Gastrocnemius medialis (tissue), 4 donors: ENCODE measurements at regions not wholly inside any gene's neighbourhood (a gene's known extent, or its start where the extent isn't known, plus 50 kb on each side); places are given as distances from the start of the nearest gene placed in this dataset.

Source experiments
- POLR2A ChIP-seq, 2 donors: fragments of 450-650 bp; IDR thresholded peaks; one replicate each; pipeline ENCODE4 v1.6.1; 2017; ENCODE audit warnings: antibody characterized with exemption in 2 of 2, mild to moderate bottlenecking in 2 of 2, moderate library complexity in 2 of 2
- TF ChIP-seq, protein P1 (sequence below), 5 experiments: fragments of 450-650 bp in 3 of 5; fragments of 200-600 bp in 2 of 5; sonication (generic) in 2 of 5; IDR thresholded peaks in 4 of 5; conservative IDR thresholded peaks in 1 of 5; 1 replicate in 4 of 5; 2 replicates in 1 of 5; pipeline ENCODE4 v1.5.1; 2016 to 2019; ENCODE audit warnings: antibody characterized with exemption in 5 of 5, mild to moderate bottlenecking in 3 of 5, moderate library complexity in 3 of 5

DNA sequence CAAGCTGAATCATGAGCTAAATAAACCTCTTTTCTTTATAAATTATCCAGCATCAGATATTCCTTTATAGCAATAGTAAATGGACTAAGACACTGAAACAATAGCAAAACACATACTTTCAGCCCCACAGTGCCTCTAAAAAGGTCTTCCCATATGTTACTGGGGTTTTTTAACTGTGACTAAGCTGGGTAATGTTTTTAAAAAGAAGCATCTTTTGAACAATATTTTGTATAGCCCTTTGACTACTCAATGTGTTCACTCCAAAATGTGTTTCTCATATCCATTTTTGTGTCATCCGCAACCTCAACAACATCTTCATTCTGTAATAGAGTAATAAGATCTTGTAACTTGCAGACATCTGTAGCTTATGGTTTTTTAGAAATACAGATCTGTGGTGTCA is 218.7 kb upstream of the S100G start:
- TF ChIP-seq, protein P1, sequence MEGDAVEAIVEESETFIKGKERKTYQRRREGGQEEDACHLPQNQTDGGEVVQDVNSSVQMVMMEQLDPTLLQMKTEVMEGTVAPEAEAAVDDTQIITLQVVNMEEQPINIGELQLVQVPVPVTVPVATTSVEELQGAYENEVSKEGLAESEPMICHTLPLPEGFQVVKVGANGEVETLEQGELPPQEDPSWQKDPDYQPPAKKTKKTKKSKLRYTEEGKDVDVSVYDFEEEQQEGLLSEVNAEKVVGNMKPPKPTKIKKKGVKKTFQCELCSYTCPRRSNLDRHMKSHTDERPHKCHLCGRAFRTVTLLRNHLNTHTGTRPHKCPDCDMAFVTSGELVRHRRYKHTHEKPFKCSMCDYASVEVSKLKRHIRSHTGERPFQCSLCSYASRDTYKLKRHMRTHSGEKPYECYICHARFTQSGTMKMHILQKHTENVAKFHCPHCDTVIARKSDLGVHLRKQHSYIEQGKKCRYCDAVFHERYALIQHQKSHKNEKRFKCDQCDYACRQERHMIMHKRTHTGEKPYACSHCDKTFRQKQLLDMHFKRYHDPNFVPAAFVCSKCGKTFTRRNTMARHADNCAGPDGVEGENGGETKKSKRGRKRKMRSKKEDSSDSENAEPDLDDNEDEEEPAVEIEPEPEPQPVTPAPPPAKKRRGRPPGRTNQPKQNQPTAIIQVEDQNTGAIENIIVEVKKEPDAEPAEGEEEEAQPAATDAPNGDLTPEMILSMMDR (IDR thresholded peaks at IDR 0.05 in 4 of 5, conservative IDR thresholded peaks at IDR 0.05 in 1 of 5), result no peak
- no peak for TF ChIP-seq POLR2A (IDR thresholded peaks at IDR 0.05)
